Middle frontal gyrus (tissue), 1 donor: ENCODE measurements at regions not wholly inside any gene's neighbourhood (a gene's known extent, or its start where the extent isn't known, plus 50 kb on each side); places are given as distances from the start of the nearest gene placed in this dataset.
"Not testable (repeated sequence)": the region's sequence is repeated elsewhere in the genome, so short reads cannot be mapped to it uniquely, and the experiment has no call there.

Source experiments
- DNase-seq: peaks from one replicate; pipeline ENCODE4 v3.0.0-alpha.2; 2015; ENCODE audit warnings: low spot score; ENCODE audit errors: extremely low spot score

- DNase-seq: no peak
Measured at GRCh38 chr3:135393898-135394525, 571.5 kb upstream of the PPP2R3A start.

GRCh38 chr3:135412475-135412874 is 553.1 kb upstream of the PPP2R3A start:
- DNase-seq: no peak

- no peak for DNase-seq
Measured at GRCh38 chr3:135416182-135416581, 549.3 kb upstream of the PPP2R3A start.

- no peak for DNase-seq
Measured at GRCh38 chr3:135419155-135419554, 546.4 kb upstream of the PPP2R3A start.

- DNase-seq: no peak
Measured at GRCh38 chr3:135426508-135426907, 539.0 kb upstream of the PPP2R3A start.

GRCh38 chr3:135432402-135432801 is 533.1 kb upstream of the PPP2R3A start:
- no peak for DNase-seq

GRCh38 chr3:135438889-135439597 is 526.5 kb upstream of the PPP2R3A start:
- DNase-seq: not testable (repeated sequence)

- not testable (repeated sequence) for DNase-seq
Measured at GRCh38 chr3:135439632-135440031, 525.9 kb upstream of the PPP2R3A start.

GRCh38 chr3:135440233-135440632 is 525.3 kb upstream of the PPP2R3A start:
- DNase-seq: no peak

- DNase-seq: no peak
Measured at GRCh38 chr3:135440746-135441145, 524.8 kb upstream of the PPP2R3A start.

- no peak for DNase-seq
Measured at GRCh38 chr3:135444058-135444457, 521.5 kb upstream of the PPP2R3A start.

GRCh38 chr3:135447483-135447882 is 518.0 kb upstream of the PPP2R3A start:
- no peak for DNase-seq

- DNase-seq: no peak
Measured at GRCh38 chr3:135448520-135448919, 517.0 kb upstream of the PPP2R3A start.

- DNase-seq: no peak
Measured at GRCh38 chr3:135449046-135449445, 516.5 kb upstream of the PPP2R3A start.

GRCh38 chr3:135451037-135451785 is 514.3 kb upstream of the PPP2R3A start:
- no peak for DNase-seq

GRCh38 chr3:135452881-135453280 is 512.6 kb upstream of the PPP2R3A start:
- no peak for DNase-seq

- no peak for DNase-seq
Measured at GRCh38 chr3:135453326-135453725, 512.2 kb upstream of the PPP2R3A start.

GRCh38 chr3:135454890-135455289 is 510.6 kb upstream of the PPP2R3A start:
- no peak for DNase-seq

- DNase-seq: no peak
Measured at GRCh38 chr3:135456108-135456790, 509.3 kb upstream of the PPP2R3A start.

GRCh38 chr3:135458541-135459322 is 506.8 kb upstream of the PPP2R3A start:
- no peak for DNase-seq

- no peak for DNase-seq
Measured at GRCh38 chr3:135460273-135460672, 505.3 kb upstream of the PPP2R3A start.
